Right ventricle myocardium inferior (tissue), 1 donor: ENCODE measurements at regions not wholly inside any gene's neighbourhood (a gene's known extent, or its start where the extent isn't known, plus 50 kb on each side); places are given as distances from the start of the nearest gene placed in this dataset.

ENCODE experiments used
- ATAC-seq: fragments of 200-7000 bp; cut with Tn5 transposase; one replicate; pipeline ENCODE4 v1.9.1; 2020; ENCODE audit warnings: mild to moderate bottlenecking, moderate library complexity
- DNase-seq: peaks from one replicate; pipeline ENCODE4 v3.0.0; 2021; ENCODE audit errors: missing footprints
- intact Hi-C: fragments of 100-400 bp; cut with DNase I; formaldehyde crosslinking; loops from one replicate; pipeline ENCODE4 v1.11.0; 2022
- donor health status: DM: no; HTN: yes; CAD: no; lungs with severe emphysema.

- intact Hi-C loops, result no loop called here
- DNase-seq (no peak), ATAC-seq (no peak)
These were observed 200.9 kb downstream of the GRIN2B start for GRCh38 chr12:13780453-13780852.

- intact Hi-C loops, result no loop called here
- DNase-seq (no peak), ATAC-seq (no peak)
These were observed 204.0 kb downstream of the GRIN2B start for GRCh38 chr12:13777374-13777773.

- intact Hi-C loops, result no loop called here
- DNase-seq, result no peak
- ATAC-seq, result no peak
These were observed 209.1 kb downstream of the GRIN2B start for GRCh38 chr12:13772264-13772663.

- DNase-seq, result no peak
- intact Hi-C loops, result no loop called here
- ATAC-seq, result no peak
These were observed 210.8 kb downstream of the GRIN2B start for GRCh38 chr12:13770576-13770975.

DNA sequence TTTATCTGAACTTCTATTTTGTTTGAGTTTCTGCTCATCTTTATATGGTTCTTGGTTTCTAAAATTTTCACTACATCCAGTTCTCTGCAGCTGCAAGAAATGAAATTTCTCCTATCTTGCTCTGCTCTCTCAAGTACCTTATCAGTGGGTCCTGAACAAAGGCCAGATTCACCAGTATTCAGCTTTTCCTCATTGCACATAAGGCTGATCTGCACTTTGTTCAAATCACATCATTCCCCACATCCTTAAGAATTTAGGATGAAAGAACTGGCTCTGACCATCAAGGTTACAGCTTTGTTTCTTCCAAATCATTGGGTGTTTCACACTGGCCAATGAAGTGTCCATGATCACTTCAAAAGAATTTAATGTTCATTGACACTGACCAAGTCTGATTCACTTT is 211.4 kb downstream of the GRIN2B start:
- intact Hi-C loops, result no loop called here
- DNase-seq (no peak), ATAC-seq (no peak)

GRCh38 chr12:13769273-13769672 is 212.1 kb downstream of the GRIN2B start:
- intact Hi-C loops, result no loop called here
- DNase-seq (no peak), ATAC-seq (no peak)

DNA sequence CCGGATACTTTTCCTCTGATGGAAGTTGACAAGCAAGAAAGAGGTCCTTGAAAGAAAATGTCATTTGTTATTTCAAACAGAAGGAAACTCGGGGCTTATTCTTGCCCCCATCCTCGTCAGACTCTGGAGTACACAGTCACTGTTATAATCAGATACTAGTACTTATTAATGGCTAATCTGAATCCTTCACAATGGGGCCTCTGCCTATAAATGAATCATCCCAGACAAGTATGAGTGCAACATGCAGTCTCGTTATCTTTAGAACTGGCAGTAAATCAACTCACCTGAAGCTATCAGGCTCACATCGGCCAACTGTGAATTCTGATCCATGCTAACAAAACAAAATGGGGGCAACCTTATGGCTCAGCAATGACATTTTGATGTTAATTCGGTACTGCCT is 216.7 kb downstream of the GRIN2B start:
- ATAC-seq (no peak), DNase-seq (no peak)
- intact Hi-C loops, result no loop called here

- intact Hi-C loops, result no loop called here
These were observed 232.0 kb downstream of the GRIN2B start for GRCh38 chr12:13749389-13749788.

GRCh38 chr12:13745111-13745860 is 236.1 kb downstream of the GRIN2B start:
- DNase-seq (no peak), ATAC-seq (no peak)
- intact Hi-C loops, result no loop called here

More at GRCh38 chr12:13749389-13749788, 232.0 kb downstream of the GRIN2B start:
- ATAC-seq (no peak), DNase-seq (no peak)

DNA sequence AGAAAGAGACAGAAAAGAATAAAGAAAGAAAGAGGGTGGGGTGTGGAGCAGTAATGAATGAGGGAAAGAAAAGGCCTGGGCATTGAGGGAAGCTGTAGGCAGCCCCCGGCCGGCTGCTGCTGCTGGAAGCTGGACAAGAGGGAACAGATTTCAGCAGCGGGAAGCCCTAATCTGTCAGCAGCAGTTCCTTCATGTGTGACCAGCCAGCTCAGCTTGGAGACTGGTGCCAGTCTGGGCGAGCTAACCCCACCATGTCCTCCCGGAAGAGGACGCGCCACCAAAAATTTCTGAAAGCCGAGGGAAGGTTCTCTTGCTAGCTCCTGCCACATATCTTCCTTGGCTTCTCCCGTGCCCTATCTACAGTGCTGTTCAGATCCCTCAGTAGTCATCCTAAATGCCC is 236.8 kb downstream of the GRIN2B start:
- intact Hi-C loops, result no loop called here
- no peak for ATAC-seq
- no peak for DNase-seq

DNA sequence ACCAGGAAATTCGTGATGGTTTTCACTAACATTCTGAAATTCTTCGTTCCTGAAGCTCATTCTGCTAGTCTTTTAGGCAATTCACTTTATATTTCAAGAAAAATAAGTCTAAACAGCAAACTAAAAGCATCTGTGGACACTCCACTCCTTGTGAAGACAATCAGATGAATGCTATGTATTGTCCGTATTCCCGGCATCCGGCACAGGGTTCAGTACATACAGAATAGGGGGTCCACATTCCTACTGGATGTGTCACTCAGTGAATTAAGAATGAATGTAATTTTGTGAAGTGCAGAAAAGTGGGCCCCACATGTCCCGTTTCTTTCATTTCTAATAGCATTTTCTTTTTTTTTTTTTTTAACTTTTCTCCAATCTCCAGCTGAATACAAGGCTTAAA is 241.3 kb downstream of the GRIN2B start:
- DNase-seq (no peak), ATAC-seq (no peak)
- intact Hi-C loops, result no loop called here

- DNase-seq (no peak), ATAC-seq (no peak)
- intact Hi-C loops, result loop anchor here (10.0 kb wide), 1 partner anchor 429 kb away; no protein-coding TSS in a partner anchor
These were observed 245.7 kb downstream of the GRIN2B start for GRCh38 chr12:13735734-13736133.

DNA sequence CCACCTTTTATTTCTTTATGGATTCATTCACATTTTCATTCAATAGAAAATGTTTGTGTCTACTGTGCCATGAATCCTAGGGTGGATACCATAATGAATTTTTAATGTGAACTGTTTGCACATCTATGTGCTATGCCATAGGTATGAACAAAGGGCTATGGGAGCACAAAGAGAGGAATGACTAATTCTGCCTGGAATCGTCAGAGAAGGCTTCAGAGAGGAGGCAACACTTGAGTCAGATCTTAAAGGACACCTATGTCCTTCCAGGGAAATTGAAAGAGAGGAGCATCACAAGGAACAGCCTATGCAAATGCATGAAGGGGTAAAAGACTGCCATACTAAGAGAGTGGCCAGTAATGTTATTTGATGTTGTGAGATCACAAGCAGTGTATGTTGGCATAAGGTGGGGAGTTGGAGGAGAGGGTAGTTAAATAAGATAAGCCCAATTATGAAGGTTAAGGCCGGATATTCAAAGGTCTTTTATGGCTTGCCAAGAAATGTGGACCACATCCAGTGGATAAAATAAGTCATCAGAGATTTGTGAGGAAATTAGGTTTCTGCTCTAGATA is 246.7 kb downstream of the GRIN2B start:
- no peak for ATAC-seq
- DNase-seq, result no peak
- intact Hi-C loops, result loop anchor here (10.0 kb wide), 1 partner anchor 430 kb away; no protein-coding TSS in a partner anchor

DNA sequence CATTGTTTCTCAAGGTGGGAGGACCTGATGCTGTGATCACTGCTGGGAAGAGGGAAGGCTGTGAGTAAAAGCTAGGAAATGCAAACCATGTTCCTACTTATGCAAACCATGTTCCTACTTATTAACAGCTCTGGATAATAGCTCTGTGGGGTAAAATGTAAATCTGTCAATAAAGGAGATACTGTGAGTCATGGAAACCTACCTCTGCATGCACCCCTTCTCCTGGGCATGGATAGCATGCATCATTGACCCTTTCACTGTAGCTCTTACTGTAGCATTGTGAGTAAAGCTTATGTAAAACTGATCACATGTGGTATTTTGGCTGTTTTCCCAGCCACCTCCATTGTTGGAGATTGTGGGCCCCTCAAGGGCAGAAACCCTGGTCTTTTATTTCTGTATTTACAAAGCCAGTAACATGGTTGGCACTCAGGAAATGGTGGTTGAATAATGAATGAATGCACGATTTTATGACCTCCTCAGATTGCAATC is 253.7 kb downstream of the GRIN2B start:
- intact Hi-C loops, result no loop called here
- no peak for DNase-seq
- ATAC-seq, result no peak

- no peak for DNase-seq
- intact Hi-C loops, result no loop called here
- ATAC-seq, result no peak
These were observed 256.4 kb downstream of the GRIN2B start for GRCh38 chr12:13725049-13725448.

DNA sequence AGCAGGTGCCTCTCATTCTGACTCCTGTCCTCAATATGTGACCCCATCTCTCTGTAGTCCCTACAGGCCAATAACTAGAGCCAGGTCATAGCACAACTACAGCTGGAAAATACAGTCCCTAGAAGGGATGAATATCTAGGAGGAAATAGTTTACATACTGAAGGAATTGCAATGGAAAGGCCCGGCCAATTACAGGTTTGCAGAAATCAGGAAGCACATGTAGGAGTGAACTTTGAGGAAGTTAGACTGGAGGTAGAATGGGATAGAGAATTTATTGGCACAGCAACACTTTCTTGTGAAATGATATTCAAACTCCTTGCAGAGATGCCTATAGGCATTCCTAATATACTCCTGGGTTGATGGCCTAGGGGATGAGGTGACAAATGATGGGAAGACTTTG is 257.3 kb downstream of the GRIN2B start:
- ATAC-seq (no peak), DNase-seq (no peak)
- intact Hi-C loops, result no loop called here

GRCh38 chr12:13719986-13720385 is 261.4 kb downstream of the GRIN2B start:
- ATAC-seq (no peak), DNase-seq (no peak)
- intact Hi-C loops, result no loop called here

DNA sequence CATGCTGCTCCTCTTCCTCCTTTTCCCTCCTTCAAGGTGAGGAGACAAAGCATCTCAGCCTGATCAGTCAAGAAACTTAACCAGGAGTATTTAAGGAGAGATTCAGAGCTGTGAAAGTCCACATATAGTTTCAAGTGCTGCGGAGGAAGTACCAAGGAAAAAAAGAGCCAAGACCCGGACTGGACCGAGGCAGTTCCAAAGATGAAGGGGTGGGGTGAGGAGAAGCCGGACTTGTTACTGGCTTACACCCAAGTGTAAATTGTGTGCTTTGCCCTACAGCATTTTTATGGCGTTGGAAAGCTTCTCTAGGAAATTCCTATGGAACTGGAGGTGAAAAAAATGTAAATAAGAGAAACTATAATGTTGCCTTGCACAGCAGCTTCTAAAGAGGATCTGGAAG is 263.1 kb downstream of the GRIN2B start:
- ATAC-seq (no peak), DNase-seq (no peak)
- intact Hi-C loops, result no loop called here

DNA sequence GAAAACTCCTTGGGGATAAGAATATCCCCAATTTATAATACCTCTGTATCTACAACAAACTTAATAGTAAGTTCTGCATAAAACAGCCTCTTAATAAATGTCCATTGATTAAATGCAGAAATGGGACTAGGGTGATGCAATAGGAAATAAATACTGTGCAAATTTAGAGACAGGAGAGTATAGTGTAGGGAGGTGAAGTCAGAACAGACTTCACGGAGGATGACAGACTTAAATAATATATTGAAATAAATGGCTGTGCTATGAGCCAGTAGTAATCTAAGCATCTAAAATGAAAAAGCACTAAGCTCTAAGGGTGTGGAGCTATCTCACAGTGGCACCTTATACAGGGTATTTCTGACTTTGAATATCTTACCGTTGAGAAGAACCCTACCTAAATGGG is 265.3 kb downstream of the GRIN2B start:
- ATAC-seq (no peak), DNase-seq (no peak)
- intact Hi-C loops, result no loop called here

GRCh38 chr12:13713556-13714410 is 267.6 kb downstream of the GRIN2B start:
- no peak for DNase-seq
- intact Hi-C loops, result no loop called here
- ATAC-seq, result no peak
